CD14-positive monocyte (primary cell): ENCODE measurements at regions not wholly inside any gene's neighbourhood (a gene's known extent, or its start where the extent isn't known, plus 50 kb on each side); places are given as distances from the start of the nearest gene placed in this dataset.

Source experiments
- DNase-seq, 3 donors: peaks; one replicate each; pipeline ENCODE4 v3.0.0-alpha.2; 2011 to 2022
- H2AFZ ChIP-seq: 2 replicates; pipeline ENCODE4 v1.6.0; 2012; ENCODE audit warnings: mild to moderate bottlenecking, low read depth, low read length, inconsistent platforms; ENCODE audit not compliant: insufficient read depth, poor library complexity, severe bottlenecking
- H3K27ac ChIP-seq, 2 donors: 1 replicate in 1 of 2; 2 replicates in 1 of 2; pipeline ENCODE4 v1.5.1; 2012 to 2013; ENCODE audit warnings: low read length in 2 of 2, control low read depth in 1 of 2, inconsistent platforms in 1 of 2, low read depth in 1 of 2, mild to moderate bottlenecking in 1 of 2
- H3K27me3 ChIP-seq, 2 donors: one replicate each; pipeline versions ENCODE4 v1.6.0 to v1.6.1; 2011 to 2013; ENCODE audit warnings: low read length in 2 of 2; ENCODE audit not compliant: control insufficient read depth in 2 of 2, insufficient read depth in 2 of 2
- H3K36me3 ChIP-seq, 2 donors: replicated peaks in 1 of 2; 1 replicate in 1 of 2; 2 replicates in 1 of 2; pipeline versions ENCODE4 v1.5.1 to v1.6.1; 2012 to 2013; ENCODE audit warnings: low read length in 2 of 2, control low read depth in 1 of 2, inconsistent platforms in 1 of 2, mild to moderate bottlenecking in 1 of 2; ENCODE audit not compliant: insufficient read depth in 2 of 2, control insufficient read depth in 1 of 2
- H3K4me1 ChIP-seq, 2 donors: 1 replicate in 1 of 2; 2 replicates in 1 of 2; pipeline versions ENCODE4 v1.5.1 to v1.6.1; 2012 to 2013; ENCODE audit warnings: low read length in 2 of 2, control low read depth in 1 of 2, inconsistent platforms in 1 of 2, mild to moderate bottlenecking in 1 of 2, moderate library complexity in 1 of 2; ENCODE audit not compliant: insufficient read depth in 2 of 2, control insufficient read depth in 1 of 2
- H3K4me2 ChIP-seq: replicated peaks from 2 replicates; pipeline ENCODE3; 2012; ENCODE audit warnings: low read length, moderate library complexity, mild to moderate bottlenecking; ENCODE audit not compliant: poor library complexity, severe bottlenecking; ENCODE audit errors: extremely low read depth
- H3K4me3 ChIP-seq, 3 experiments: fragments of 200-600 bp in 1 of 3; sonication (generic) in 1 of 3; replicated peaks in 1 of 3; 1 replicate in 2 of 3; 2 replicates in 1 of 3; pipeline ENCODE4 v1.5.1; 2011 to 2013; ENCODE audit warnings: low read length in 3 of 3, mild to moderate bottlenecking in 3 of 3, control low read depth in 2 of 3, low read depth in 2 of 3, inconsistent platforms in 1 of 3, moderate library complexity in 1 of 3
- H3K79me2 ChIP-seq: 2 replicates; pipeline ENCODE4 v1.6.0; 2012; ENCODE audit warnings: mild to moderate bottlenecking, control low read depth, inconsistent platforms, low read length, moderate library complexity; ENCODE audit not compliant: insufficient read depth
- H3K9ac ChIP-seq: 2 replicates; pipeline ENCODE4 v1.6.0; 2017; ENCODE audit warnings: low read length, mild to moderate bottlenecking; ENCODE audit not compliant: insufficient read depth, poor library complexity, severe bottlenecking
- H3K9me3 ChIP-seq, 2 donors: replicated peaks in 1 of 2; 1 replicate in 1 of 2; 2 replicates in 1 of 2; pipeline versions ENCODE4 v1.5.1 to v1.6.1; 2012 to 2013; ENCODE audit warnings: low read length in 2 of 2, control low read depth in 1 of 2; ENCODE audit not compliant: control insufficient read depth in 1 of 2, insufficient read depth in 1 of 2
- H4K20me1 ChIP-seq: 2 replicates; pipeline ENCODE4 v1.6.0; 2012; ENCODE audit warnings: mild to moderate bottlenecking, low read length, control low read depth, moderate library complexity; ENCODE audit not compliant: insufficient read depth
- H3K27ac Mint-ChIP-seq, 7 donors: one replicate each; pipeline ENCODE4 v1.8.0; 2020; ENCODE audit warnings: mild to moderate bottlenecking in 7 of 7, mixed read lengths in 7 of 7, moderate library complexity in 6 of 7, inconsistent platforms in 2 of 7
- H3K27me3 Mint-ChIP-seq, 3 donors: one replicate each; pipeline ENCODE4 v1.8.0; 2021 to 2022; ENCODE audit warnings: low read depth in 3 of 3, mild to moderate bottlenecking in 3 of 3, mixed read lengths in 3 of 3, moderate library complexity in 3 of 3, inconsistent platforms in 1 of 3
- H3K36me3 Mint-ChIP-seq, 2 donors: one replicate each; pipeline ENCODE4 v1.8.0; 2020; ENCODE audit warnings: mixed read lengths in 2 of 2, inconsistent platforms in 1 of 2, mild to moderate bottlenecking in 1 of 2
- H3K4me1 Mint-ChIP-seq: one replicate; pipeline ENCODE4 v1.8.0; 2020; ENCODE audit warnings: mild to moderate bottlenecking, mixed read lengths
- H3K4me3 Mint-ChIP-seq, 2 donors: one replicate each; pipeline ENCODE4 v1.8.0; 2020; ENCODE audit warnings: mild to moderate bottlenecking in 2 of 2, mixed read lengths in 2 of 2, moderate library complexity in 1 of 2
- H3K9me3 Mint-ChIP-seq, 7 donors: one replicate each; pipeline ENCODE4 v1.8.0; 2020 to 2022; ENCODE audit warnings: mixed read lengths in 7 of 7, mild to moderate bottlenecking in 6 of 7, moderate library complexity in 6 of 7, inconsistent platforms in 2 of 7
- WGBS: methylation state at CpG from one replicate; pipeline ENCODE4 v1.1.5; 2013; ENCODE audit warnings: missing lambda C conversion rate; ENCODE audit not compliant: insufficient coverage; 5-methylcytosine and 5-hydroxymethylcytosine counted together
- intact Hi-C, 2 donors: fragments of 100-400 bp; cut with micrococcal nuclease; formaldehyde crosslinking; loops; one replicate each; pipeline versions ENCODE4 v1.15.0 to v1.15.1; 2023
- TF ChIP-seq, protein P1 (sequence below): fragments of 200-600 bp; IDR thresholded peaks from one replicate; pipeline ENCODE4 v1.8.0; 2022; ENCODE audit warnings: antibody characterized with exemption, mild to moderate bottlenecking

DNA sequence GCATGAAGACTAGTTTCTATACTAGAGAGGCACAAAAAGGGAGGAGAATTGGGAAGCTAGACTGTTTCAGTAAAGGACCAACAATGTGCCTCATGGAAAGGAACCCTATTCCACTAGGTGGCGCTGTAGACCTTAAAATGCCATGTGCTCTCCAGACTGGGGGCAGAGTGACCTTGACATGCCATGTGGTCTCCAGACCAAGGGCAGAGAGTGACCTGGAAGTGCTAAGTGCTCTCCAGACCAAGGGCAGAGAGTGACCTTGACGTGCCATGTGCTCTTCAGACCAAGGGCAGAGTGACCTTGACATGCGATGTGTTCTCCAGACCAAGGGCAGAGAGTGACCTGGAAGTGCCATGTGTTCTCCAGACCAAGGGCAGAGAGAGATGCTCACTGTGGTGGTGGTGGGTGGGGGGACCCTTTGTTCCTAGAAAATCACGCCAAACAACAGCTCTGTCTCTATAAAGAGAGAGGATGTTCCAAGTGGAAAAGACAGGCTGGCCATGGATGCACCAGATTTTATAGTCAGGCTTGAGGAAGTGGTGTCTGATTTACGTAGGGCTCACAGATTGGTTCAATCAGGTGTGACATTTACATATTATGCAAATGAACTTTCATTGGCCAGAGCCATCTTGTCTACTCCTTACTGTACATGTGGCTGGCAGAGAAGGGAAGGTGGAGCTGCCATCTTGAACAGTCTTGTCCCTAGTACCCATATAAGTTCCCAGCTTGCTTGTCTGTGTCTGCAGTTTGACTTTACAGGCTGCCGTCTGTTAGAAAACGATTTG lies 344.0 kb upstream of the DDX18 start:
- intact Hi-C loops, result no loop called here
- H3K27me3 ChIP-seq, result no peaks in the 10 kb centered on the region
- Mint-ChIP-seq H3K4me3 (no peak overlapping the region), H3K9me3 (peaks cover 1 to 22% (median 3%) of the 10 kb centered on the region in 7 donors), H3K27me3 (peaks cover 0 to 7% (median 0%) of the 10 kb centered on the region in 3 donors), H3K4me1 (no peaks in the 10 kb centered on the region), H3K36me3 (no peaks in the 10 kb centered on the region), H3K27ac (no peak overlapping the region)
- H3K79me2 ChIP-seq, result no peaks in the 10 kb centered on the region
- H3K4me3 ChIP-seq, result no peak overlapping the region
- H3K9ac ChIP-seq, result no peak overlapping the region
- H2AFZ ChIP-seq, result no peak overlapping the region
- no peaks in the 10 kb centered on the region for H3K36me3 ChIP-seq
- 59% methylated on average over 3 of the region's 7 CpGs for WGBS
- no peak overlapping the region for H3K4me2 ChIP-seq
- TF ChIP-seq, protein P1, sequence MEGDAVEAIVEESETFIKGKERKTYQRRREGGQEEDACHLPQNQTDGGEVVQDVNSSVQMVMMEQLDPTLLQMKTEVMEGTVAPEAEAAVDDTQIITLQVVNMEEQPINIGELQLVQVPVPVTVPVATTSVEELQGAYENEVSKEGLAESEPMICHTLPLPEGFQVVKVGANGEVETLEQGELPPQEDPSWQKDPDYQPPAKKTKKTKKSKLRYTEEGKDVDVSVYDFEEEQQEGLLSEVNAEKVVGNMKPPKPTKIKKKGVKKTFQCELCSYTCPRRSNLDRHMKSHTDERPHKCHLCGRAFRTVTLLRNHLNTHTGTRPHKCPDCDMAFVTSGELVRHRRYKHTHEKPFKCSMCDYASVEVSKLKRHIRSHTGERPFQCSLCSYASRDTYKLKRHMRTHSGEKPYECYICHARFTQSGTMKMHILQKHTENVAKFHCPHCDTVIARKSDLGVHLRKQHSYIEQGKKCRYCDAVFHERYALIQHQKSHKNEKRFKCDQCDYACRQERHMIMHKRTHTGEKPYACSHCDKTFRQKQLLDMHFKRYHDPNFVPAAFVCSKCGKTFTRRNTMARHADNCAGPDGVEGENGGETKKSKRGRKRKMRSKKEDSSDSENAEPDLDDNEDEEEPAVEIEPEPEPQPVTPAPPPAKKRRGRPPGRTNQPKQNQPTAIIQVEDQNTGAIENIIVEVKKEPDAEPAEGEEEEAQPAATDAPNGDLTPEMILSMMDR, result no peak
- peaks cover 3 to 5% of the 10 kb centered on the region in 2 donors for H3K9me3 ChIP-seq
- H4K20me1 ChIP-seq, result no peaks in the 10 kb centered on the region
- no peak overlapping the region for H3K27ac ChIP-seq
- H3K4me1 ChIP-seq, result no peaks in the 10 kb centered on the region
- DNase-seq, result no peak

DNA sequence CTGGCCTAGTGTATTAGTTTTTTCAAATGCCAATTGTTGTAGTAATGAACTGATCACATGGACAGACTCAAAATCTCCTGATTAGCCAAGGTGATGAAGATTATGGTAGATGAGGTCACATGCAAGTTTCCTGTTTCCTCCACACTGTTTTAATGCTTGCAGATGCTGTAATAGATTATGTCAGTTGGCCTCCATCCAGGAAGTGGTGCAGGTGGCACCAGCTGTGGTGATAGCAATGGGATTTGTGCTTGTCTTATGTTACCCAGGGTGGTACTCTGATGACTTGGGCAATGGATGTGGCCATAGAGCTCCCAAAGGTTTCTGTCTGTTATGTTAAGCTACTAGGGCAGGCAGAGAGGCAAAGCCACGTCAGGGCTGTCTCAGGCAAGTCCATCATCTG lies 332.9 kb upstream of the DDX18 start:
- peaks cover 0 to 1% (median 0%) of the 10 kb centered on the region in 3 donors for H3K27me3 Mint-ChIP-seq
- H3K27me3 ChIP-seq, result no peaks in the 10 kb centered on the region
- H3K4me1 ChIP-seq, result no peaks in the 10 kb centered on the region
- TF ChIP-seq, protein P1, result no peak
- no peaks in the 10 kb centered on the region for H3K79me2 ChIP-seq
- peaks cover 3 to 39% (median 10%) of the 10 kb centered on the region in 7 donors for H3K9me3 Mint-ChIP-seq
- H3K9me3 ChIP-seq, result peaks cover 13 to 21% of the 10 kb centered on the region in 2 donors
- H3K27ac Mint-ChIP-seq, result peak overlapping the region in 1 of 7 donors; percentile 30
- no peak overlapping the region for H3K27ac ChIP-seq
- no peak overlapping the region for H3K4me2 ChIP-seq
- no peak for DNase-seq
- H3K36me3 Mint-ChIP-seq, result no peaks in the 10 kb centered on the region
- intact Hi-C loops, result no loop called here
- no peak overlapping the region for H3K4me3 Mint-ChIP-seq
- no peak overlapping the region for H3K4me3 ChIP-seq
- 58% methylated on average over 1 of the region's 1 CpG for WGBS
- H2AFZ ChIP-seq, result no peak overlapping the region
- no peaks in the 10 kb centered on the region for H3K36me3 ChIP-seq
- no peaks in the 10 kb centered on the region for H4K20me1 ChIP-seq
- no peaks in the 10 kb centered on the region for H3K4me1 Mint-ChIP-seq
- H3K9ac ChIP-seq, result no peak overlapping the region
